HEK293T (cell line): ENCODE measurements at regions not wholly inside any gene's neighbourhood (a gene's known extent, or its start where the extent isn't known, plus 50 kb on each side); places are given as distances from the start of the nearest gene placed in this dataset.

Source experiments
- CTCF ChIA-PET: fragments of 350-600 bp; formaldehyde crosslinking; extraction: SDS; loops from one replicate; lab custom pipeline; 2021; ENCODE audit warnings: antibody characterized with exemption, inconsistent platforms; lab: Yijun Ruan, JAX
- POLR2A ChIA-PET: fragments of 350-600 bp; formaldehyde crosslinking; extraction: SDS; loops from one replicate; lab custom pipeline; 2020; ENCODE audit warnings: antibody characterized with exemption, inconsistent platforms; lab: Yijun Ruan, JAX
- DNase-seq: peaks from one replicate; pipeline ENCODE4 v3.0.0; 2012; ENCODE audit warnings: mixed read lengths; ENCODE audit errors: extremely low spot score
- ARNT ChIP-seq: fragments of 450-650 bp; IDR thresholded peaks from 2 replicates; pipeline ENCODE4 v1.6.1; 2017; ENCODE audit warnings: mild to moderate bottlenecking
- BHLHE40 ChIP-seq: fragments of 450-650 bp; IDR thresholded peaks from 2 replicates; pipeline ENCODE4 v1.6.1; 2016; ENCODE audit warnings: mild to moderate bottlenecking, moderate library complexity, borderline replicate concordance
- CTBP1 ChIP-seq: fragments of 450-650 bp; IDR thresholded peaks from 2 replicates; pipeline ENCODE4 v1.6.1; 2016; ENCODE audit warnings: borderline replicate concordance
- ELF4 ChIP-seq: fragments of 450-650 bp; IDR thresholded peaks from 2 replicates; pipeline ENCODE4 v1.6.1; 2017; ENCODE audit warnings: antibody characterized with exemption
- FOXA1 ChIP-seq: fragments of 450-650 bp; IDR thresholded peaks from 2 replicates; pipeline ENCODE4 v1.6.1; 2016; ENCODE audit warnings: mild to moderate bottlenecking
- FOXK2 ChIP-seq: fragments of 450-650 bp; IDR thresholded peaks from 2 replicates; pipeline ENCODE4 v1.6.1; 2016; ENCODE audit warnings: mild to moderate bottlenecking
- FOXM1 ChIP-seq: fragments of 450-650 bp; IDR thresholded peaks from 2 replicates; pipeline ENCODE4 v1.6.1; 2017; ENCODE audit warnings: mild to moderate bottlenecking, borderline replicate concordance
- HDGF ChIP-seq: fragments of 450-650 bp; IDR thresholded peaks from 2 replicates; pipeline ENCODE4 v1.6.1; 2017; ENCODE audit warnings: antibody characterized with exemption, borderline replicate concordance
- L3MBTL2 ChIP-seq: fragments of 450-650 bp; conservative IDR thresholded peaks from 2 replicates; pipeline ENCODE4 v1.6.1; 2016; ENCODE audit warnings: mild to moderate bottlenecking
- LEF1 ChIP-seq: fragments of 450-650 bp; IDR thresholded peaks from 2 replicates; pipeline ENCODE4 v1.6.1; 2017; ENCODE audit warnings: mild to moderate bottlenecking, borderline replicate concordance
- NFRKB ChIP-seq: fragments of 450-650 bp; IDR thresholded peaks from 2 replicates; pipeline ENCODE4 v1.6.1; 2016; ENCODE audit warnings: mild to moderate bottlenecking, moderate library complexity
- PKNOX1 ChIP-seq: fragments of 450-650 bp; IDR thresholded peaks from 2 replicates; pipeline ENCODE4 v1.6.1; 2016
- SP1 ChIP-seq: fragments of 450-650 bp; IDR thresholded peaks from 2 replicates; pipeline ENCODE4 v1.6.1; 2017
- SUZ12 ChIP-seq: fragments of 450-650 bp; IDR thresholded peaks from 2 replicates; pipeline ENCODE4 v1.6.1; 2016; ENCODE audit warnings: mild to moderate bottlenecking
- TARDBP ChIP-seq: fragments of 450-650 bp; IDR thresholded peaks from 2 replicates; pipeline ENCODE4 v1.6.1; 2016
- ZNF384 ChIP-seq: fragments of 450-650 bp; IDR thresholded peaks from 2 replicates; pipeline ENCODE4 v1.6.1; 2016

- POLR2A ChIA-PET, result no interaction called here
These were observed 402.8 kb downstream of the KIF16B start for GRCh38 chr20:16170406-16170971.

DNA sequence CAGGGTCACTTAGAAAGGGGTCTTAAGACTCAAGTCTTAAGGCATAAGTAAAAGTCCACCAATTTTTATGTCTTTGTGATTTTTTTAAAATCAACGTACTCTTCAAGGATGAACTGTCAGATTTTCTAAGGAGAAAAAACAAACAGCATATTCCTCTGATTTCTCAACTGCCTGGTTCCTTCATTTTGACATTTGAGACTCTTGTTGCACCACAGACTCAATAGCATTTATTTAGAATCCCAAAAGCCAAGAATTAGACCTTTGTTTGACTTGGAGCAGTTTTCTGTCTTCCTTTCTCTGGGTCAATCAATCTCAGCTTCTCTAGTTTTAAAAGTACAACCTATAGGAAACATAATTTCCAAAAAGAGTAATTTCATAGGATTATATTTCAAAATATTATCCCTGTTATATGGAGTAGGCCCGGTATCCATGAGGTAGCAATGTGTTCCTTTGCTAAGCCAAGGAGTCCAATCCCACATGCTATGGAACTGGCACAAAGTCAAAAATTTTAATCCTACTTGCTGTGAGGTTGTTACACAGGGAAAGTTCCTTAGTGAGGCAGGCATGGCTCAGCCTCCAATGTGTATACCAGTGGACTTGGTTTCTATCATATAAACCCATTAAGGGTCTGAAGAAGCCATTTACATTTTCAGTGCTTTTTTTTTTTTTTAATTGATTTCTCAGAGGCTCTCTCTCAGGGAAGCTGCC lies 405.7 kb downstream of the KIF16B start:
- POLR2A ChIA-PET, result no interaction called here

More at GRCh38 chr20:16170406-16170971, 402.8 kb downstream of the KIF16B start:
- CTCF ChIA-PET, result no interaction called here
- no peak for TF ChIP-seq LEF1
- no peak for TF ChIP-seq FOXA1
- TF ChIP-seq TARDBP, result no peak
- no peak for TF ChIP-seq FOXM1
- no peak for TF ChIP-seq NFRKB
- TF ChIP-seq FOXK2, result no peak
- TF ChIP-seq ZNF384, result no peak
- TF ChIP-seq HDGF, result no peak
- TF ChIP-seq ARNT, result no peak
- TF ChIP-seq PKNOX1, result no peak
- TF ChIP-seq SUZ12, result no peak
- no peak for TF ChIP-seq L3MBTL2
- no peak for TF ChIP-seq ELF4
- TF ChIP-seq SP1, result no peak
- TF ChIP-seq CTBP1, result no peak
- DNase-seq, result no peak

GRCh38 chr20:16166737-16167136 lies 406.5 kb downstream of the KIF16B start:
- ChIA-PET POLR2A (no interaction called here), CTCF (no interaction called here)
- TF ChIP-seq ELF4 (no peak), CTBP1 (no peak), L3MBTL2 (no peak), SUZ12 (no peak), TARDBP (no peak), FOXA1 (no peak)
- DNase-seq, result no peak

More for the DNA sequence above, 405.7 kb downstream of the KIF16B start:
- TF ChIP-seq CTBP1 (no peak), SUZ12 (no peak), L3MBTL2 (no peak), BHLHE40 (no peak), ELF4 (no peak), ARNT (no peak), NFRKB (no peak), FOXM1 (no peak)
- CTCF ChIA-PET, result no interaction called here
- DNase-seq, result no peak

GRCh38 chr20:16158976-16159286 lies 414.3 kb downstream of the KIF16B start:
- DNase-seq, result no peak
- POLR2A ChIA-PET, result no interaction called here
- no peak for TF ChIP-seq ZNF384
- no peak for TF ChIP-seq FOXM1
- TF ChIP-seq SP1, result no peak
- TF ChIP-seq TARDBP, result no peak
- TF ChIP-seq PKNOX1, result no peak
- TF ChIP-seq FOXK2, result no peak
- TF ChIP-seq LEF1, result no peak
- TF ChIP-seq ELF4, result no peak
- TF ChIP-seq CTBP1, result no peak

GRCh38 chr20:16158090-16158975 lies 414.9 kb downstream of the KIF16B start:
- DNase-seq, result no peak
- ChIA-PET POLR2A (no interaction called here), CTCF (no interaction called here)
- no peak for TF ChIP-seq HDGF
- no peak for TF ChIP-seq FOXM1
- no peak for TF ChIP-seq LEF1
- no peak for TF ChIP-seq SP1
- TF ChIP-seq L3MBTL2, result no peak
- TF ChIP-seq PKNOX1, result no peak
- no peak for TF ChIP-seq NFRKB
- no peak for TF ChIP-seq ELF4
- TF ChIP-seq SUZ12, result no peak
- TF ChIP-seq BHLHE40, result no peak
- TF ChIP-seq ZNF384, result no peak
- TF ChIP-seq FOXA1, result no peak
- TF ChIP-seq CTBP1, result no peak
- no peak for TF ChIP-seq ARNT
- no peak for TF ChIP-seq FOXK2
- no peak for TF ChIP-seq TARDBP

More at GRCh38 chr20:16158976-16159286, 414.3 kb downstream of the KIF16B start:
- CTCF ChIA-PET, result no interaction called here
